ENCODE measurements at regions not wholly inside any gene's neighbourhood (a gene's known extent, or its start where the extent isn't known, plus 50 kb on each side); places are given as distances from the start of the nearest gene placed in this dataset.

DNA sequence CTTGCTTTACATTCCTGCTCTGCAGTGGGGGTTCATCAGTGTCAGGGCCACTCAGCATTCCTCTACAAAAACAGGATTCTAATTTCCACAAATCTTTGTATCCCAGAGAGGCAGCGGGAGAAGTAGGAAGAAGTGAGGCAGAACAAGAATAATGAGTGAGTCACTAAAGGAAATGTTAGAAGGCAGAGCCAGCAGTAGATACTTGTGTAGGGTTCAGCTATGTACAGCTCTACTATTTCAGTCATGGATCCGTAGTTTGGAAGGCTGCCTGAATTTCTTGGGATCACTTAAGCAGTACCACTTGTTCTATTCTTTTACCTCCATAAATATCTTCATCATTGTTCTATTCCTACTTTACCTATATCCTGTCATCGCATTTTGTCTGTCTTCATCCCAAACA lies 246.3 kb upstream of the TLE4 start:
- no peak for ATAC-seq
- Histone ChIP-seq H3K4me1 (ENCODE audit: control insufficient read depth, insufficient read depth, low read length) (no peaks in the 10 kb centered on the region), H3K9me3 (ENCODE audit: control insufficient read depth, low read length) (no peaks in the 10 kb centered on the region), H3K4me3 (ENCODE audit: low read length) (no peak overlapping the region), H3K27ac (ENCODE audit: low read length) (no peak overlapping the region), H3K27me3 (ENCODE audit: control insufficient read depth, insufficient read depth) (no peaks in the 10 kb centered on the region)
- DNase-seq, result no peak
- WGBS, result 75% methylated on average over 3 of the region's 3 CpGs
- intact Hi-C loops (cut with DNase I), result no loop called here

DNA sequence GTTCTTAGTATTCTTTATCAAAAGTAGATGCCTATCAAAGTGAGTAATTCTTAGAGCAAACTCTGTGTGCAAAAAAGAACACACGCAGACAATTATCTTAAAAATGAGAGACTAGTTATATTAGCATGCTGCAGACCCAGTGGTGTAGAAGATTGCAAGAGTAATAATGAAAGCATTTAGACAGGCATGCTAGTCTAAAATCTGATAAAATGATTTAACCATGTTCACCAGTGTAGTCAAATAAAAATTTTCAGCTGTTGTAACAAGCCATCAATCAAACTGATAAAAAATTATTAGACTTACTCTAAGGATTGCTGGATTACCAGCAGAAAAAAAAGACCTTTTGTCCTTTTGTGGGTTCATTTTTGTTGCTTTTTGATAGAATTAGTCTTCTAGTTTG lies 241.9 kb upstream of the TLE4 start:
- intact Hi-C loops (cut with DNase I), result no loop called here
- Histone ChIP-seq H3K4me3 (ENCODE audit: low read length) (no peak overlapping the region), H3K4me1 (ENCODE audit: control insufficient read depth, insufficient read depth, low read length) (no peaks in the 10 kb centered on the region), H3K27me3 (ENCODE audit: control insufficient read depth, insufficient read depth) (no peaks in the 10 kb centered on the region), H3K27ac (ENCODE audit: low read length) (no peak overlapping the region), H3K9me3 (ENCODE audit: control insufficient read depth, low read length) (no peaks in the 10 kb centered on the region)
- 74% methylated on average over 1 of the region's 1 CpG for WGBS
- DNase-seq (no peak), ATAC-seq (no peak)

DNA sequence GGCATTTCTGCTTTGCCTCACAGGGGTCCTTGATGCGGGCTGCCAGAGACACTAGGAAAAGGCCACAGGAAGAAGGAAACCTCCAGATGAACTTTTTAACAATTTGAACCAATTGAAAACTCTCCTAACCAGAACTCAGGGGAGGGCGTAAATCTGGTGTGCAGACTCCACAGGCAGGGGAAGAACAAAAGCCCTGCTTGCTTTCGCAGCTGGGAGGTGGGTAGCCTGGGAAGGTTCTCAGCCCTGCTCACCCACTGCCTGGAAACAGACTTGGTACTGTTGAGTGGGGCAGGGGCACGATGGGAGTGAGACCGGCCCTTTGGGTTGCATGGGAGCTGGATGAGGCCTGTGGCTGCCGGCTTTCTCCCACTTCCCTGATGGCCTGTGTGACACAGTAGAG lies 237.8 kb upstream of the TLE4 start:
- 92% methylated on average over 6 of the region's 6 CpGs for WGBS
- H3K4me1 ChIP-seq (ENCODE audit: control insufficient read depth, insufficient read depth, low read length), result no peaks in the 10 kb centered on the region
- DNase-seq (no peak), ATAC-seq (no peak)
- intact Hi-C loops (cut with DNase I), result no loop called here
- H3K4me3 ChIP-seq (ENCODE audit: low read length), result no peak overlapping the region
- H3K27ac ChIP-seq (ENCODE audit: low read length), result no peak overlapping the region
- peaks cover 2% of the 10 kb centered on the region for H3K9me3 ChIP-seq (ENCODE audit: control insufficient read depth, low read length)
- H3K27me3 ChIP-seq (ENCODE audit: control insufficient read depth, insufficient read depth), result no peaks in the 10 kb centered on the region

DNA sequence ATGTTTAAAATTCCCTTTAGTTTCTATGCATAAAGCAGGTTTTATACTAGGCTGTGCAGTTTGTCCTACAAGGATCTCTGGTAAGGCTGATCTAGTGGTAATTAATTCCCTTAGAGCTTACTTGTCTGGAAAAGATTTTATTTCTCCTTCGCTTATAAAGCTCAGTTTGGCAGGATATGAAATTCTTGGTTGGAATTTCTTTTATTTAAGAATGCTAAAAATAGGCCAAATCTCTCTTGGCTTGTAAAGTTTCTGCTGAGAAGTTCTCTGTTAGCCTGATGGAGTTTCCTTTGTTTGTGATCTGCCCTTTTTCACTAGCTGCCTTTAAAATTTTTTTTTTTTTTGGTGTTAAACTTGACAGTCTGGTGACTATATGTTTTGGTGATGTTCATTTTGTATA lies 237.1 kb upstream of the TLE4 start:
- WGBS, result 71% methylated on average over 1 of the region's 1 CpG
- Histone ChIP-seq H3K27me3 (ENCODE audit: control insufficient read depth, insufficient read depth) (no peaks in the 10 kb centered on the region), H3K4me3 (ENCODE audit: low read length) (no peak overlapping the region), H3K27ac (ENCODE audit: low read length) (no peak overlapping the region), H3K9me3 (ENCODE audit: control insufficient read depth, low read length) (peaks cover 2% of the 10 kb centered on the region), H3K4me1 (ENCODE audit: control insufficient read depth, insufficient read depth, low read length) (no peaks in the 10 kb centered on the region)
- intact Hi-C loops (cut with DNase I), result no loop called here
- no peak for DNase-seq
- ATAC-seq, result no peak

DNA sequence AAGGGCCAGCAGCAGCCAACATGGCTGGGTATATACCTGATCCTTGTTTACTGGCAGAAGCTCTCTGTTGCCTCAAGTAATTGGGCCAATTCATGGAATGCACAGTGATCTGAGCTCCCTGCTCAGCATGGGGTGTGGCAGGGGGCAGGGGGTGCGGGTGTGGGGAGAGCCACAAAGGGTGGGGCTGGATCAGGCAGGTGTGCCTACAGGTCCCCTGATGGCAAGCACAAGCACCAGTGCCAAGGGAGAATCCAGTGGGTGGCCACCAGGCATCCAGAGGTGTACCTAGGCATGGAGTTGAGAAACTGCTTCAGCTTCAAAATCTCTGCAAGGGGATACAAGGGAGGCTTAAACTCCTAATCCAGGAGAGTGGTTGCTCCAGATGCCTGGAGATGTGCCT lies 235.8 kb upstream of the TLE4 start:
- H3K9me3 ChIP-seq (ENCODE audit: control insufficient read depth, low read length), result peaks cover 2% of the 10 kb centered on the region
- no peaks in the 10 kb centered on the region for H3K4me1 ChIP-seq (ENCODE audit: control insufficient read depth, insufficient read depth, low read length)
- no peak overlapping the region for H3K27ac ChIP-seq (ENCODE audit: low read length)
- intact Hi-C loops (cut with DNase I), result no loop called here
- WGBS, result 90% methylated on average over 1 of the region's 1 CpG
- DNase-seq, result no peak
- no peak for ATAC-seq
- no peaks in the 10 kb centered on the region for H3K27me3 ChIP-seq (ENCODE audit: control insufficient read depth, insufficient read depth)
- no peak overlapping the region for H3K4me3 ChIP-seq (ENCODE audit: low read length)

DNA sequence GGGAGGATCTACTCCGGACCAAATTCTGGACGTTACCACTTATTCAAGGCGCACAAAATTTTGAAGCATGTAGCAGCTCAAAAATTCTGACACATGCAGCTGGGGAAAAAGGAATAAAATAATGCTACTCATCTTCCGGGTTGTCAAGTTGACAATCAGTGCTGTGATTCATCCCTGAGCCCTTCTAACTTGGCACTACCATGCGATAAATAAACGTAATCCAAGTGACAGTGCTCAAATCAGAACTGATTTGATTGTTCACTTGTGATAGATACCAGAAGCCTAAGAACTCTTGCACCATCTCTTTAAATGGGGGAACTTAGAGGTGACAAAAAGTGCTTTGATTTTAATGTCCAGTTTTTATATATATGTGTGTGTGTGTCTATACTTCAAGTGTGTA lies 230.2 kb upstream of the TLE4 start:
- DNase-seq (no peak), ATAC-seq (no peak)
- peaks cover 2% of the 10 kb centered on the region for H3K9me3 ChIP-seq (ENCODE audit: control insufficient read depth, low read length)
- no peak overlapping the region for H3K4me3 ChIP-seq (ENCODE audit: low read length)
- H3K4me1 ChIP-seq (ENCODE audit: control insufficient read depth, insufficient read depth, low read length), result no peaks in the 10 kb centered on the region
- intact Hi-C loops (cut with DNase I), result no loop called here
- WGBS, result 84% methylated on average over 6 of the region's 6 CpGs
- no peaks in the 10 kb centered on the region for H3K27me3 ChIP-seq (ENCODE audit: control insufficient read depth, insufficient read depth)
- no peak overlapping the region for H3K27ac ChIP-seq (ENCODE audit: low read length)

DNA sequence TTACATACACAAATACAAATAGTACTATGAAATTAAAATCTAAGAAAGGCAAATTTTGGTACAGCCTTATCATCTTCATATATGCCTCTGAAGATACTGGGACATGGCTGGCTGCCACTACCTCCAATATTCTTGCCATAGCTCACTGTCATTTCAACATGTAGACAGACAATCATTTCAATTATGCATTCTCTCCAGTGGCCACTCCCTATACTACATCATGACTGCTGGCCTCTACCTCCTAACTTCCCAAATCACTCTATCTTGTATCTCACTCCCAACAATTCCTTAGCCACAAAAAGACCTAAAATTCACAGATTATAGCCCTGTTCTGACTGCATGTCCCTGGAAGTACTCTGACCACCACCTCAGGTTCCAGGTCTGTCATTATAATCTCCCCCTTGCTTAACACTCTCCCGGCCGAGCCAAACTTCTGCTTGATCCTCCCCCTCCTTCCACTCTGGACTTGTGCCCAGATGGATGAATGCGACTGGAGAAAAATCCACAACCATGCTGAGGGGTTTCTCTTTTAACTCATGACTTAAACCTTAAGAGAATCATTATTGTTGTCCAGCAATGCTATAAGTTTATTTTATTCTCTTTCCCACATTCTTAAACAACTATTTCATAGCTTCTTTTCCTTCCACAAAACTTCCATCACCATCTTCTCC lies 225.3 kb upstream of the TLE4 start:
- WGBS, result 18% methylated on average over 3 of the region's 3 CpGs
- Histone ChIP-seq H3K27ac (ENCODE audit: low read length) (no peak overlapping the region), H3K27me3 (ENCODE audit: control insufficient read depth, insufficient read depth) (no peaks in the 10 kb centered on the region), H3K4me3 (ENCODE audit: low read length) (no peak overlapping the region), H3K9me3 (ENCODE audit: control insufficient read depth, low read length) (no peaks in the 10 kb centered on the region), H3K4me1 (ENCODE audit: control insufficient read depth, insufficient read depth, low read length) (no peaks in the 10 kb centered on the region)
- ATAC-seq (no peak), DNase-seq (no peak)
- intact Hi-C loops (cut with DNase I), result no loop called here

DNA sequence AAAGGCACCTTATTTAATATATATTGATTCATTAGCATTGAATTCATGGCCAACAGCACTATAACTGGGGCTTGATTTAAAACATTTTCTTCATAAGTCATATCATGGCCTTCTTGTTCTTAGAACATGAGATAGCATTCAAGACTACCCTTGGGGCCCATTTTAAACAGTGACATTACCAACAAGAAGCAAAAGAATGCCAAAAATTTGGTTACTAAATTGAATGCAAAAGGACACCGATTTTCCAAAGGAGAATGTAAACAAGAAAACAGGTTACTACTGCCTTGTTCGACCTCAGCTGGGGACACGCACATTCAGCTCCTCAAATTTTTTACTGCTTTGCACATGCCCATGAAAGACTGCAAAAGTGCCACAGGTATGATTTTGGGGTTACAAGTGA lies 219.4 kb upstream of the TLE4 start:
- no peaks in the 10 kb centered on the region for H3K9me3 ChIP-seq (ENCODE audit: control insufficient read depth, low read length)
- no peak overlapping the region for H3K4me3 ChIP-seq (ENCODE audit: low read length)
- H3K27me3 ChIP-seq (ENCODE audit: control insufficient read depth, insufficient read depth), result no peaks in the 10 kb centered on the region
- ATAC-seq, result no peak
- H3K27ac ChIP-seq (ENCODE audit: low read length), result no peak overlapping the region
- no peaks in the 10 kb centered on the region for H3K4me1 ChIP-seq (ENCODE audit: control insufficient read depth, insufficient read depth, low read length)
- 69% methylated on average over 3 of the region's 3 CpGs for WGBS
- no peak for DNase-seq
- intact Hi-C loops (cut with DNase I), result no loop called here

DNA sequence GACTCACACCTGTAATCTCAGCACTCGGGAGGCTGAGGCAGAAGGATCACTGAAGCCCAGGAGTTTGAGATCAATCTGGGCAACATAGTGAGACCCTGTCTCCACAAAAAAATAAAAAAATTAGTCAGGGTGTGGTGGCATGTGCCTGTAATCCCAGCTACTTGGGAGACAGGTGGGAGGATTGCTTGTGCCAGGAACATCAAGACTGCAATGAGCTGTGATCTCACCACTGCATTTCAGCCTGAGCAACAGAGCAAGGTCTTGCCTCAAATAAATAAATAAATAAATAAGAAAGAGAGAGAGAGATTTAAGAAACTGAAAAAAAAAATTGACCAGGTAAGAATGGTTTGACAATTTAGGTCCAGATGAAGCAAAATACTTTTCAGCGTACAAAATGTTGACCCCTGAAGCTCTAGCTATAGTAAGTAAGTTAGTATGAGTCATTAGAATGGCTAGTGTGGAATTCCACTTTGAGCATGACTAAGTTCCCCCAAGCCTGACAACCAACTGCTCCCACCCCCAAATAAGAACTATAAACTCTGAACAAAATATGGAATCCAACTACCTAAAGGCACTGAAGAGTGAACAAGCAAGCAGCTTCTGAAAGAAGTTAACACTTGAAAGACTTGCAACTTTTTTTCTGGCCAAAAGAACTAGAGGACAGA lies 217.8 kb upstream of the TLE4 start:
- no peak for DNase-seq
- H3K4me3 ChIP-seq (ENCODE audit: low read length), result no peak overlapping the region
- no peak for ATAC-seq
- H3K4me1 ChIP-seq (ENCODE audit: control insufficient read depth, insufficient read depth, low read length), result no peaks in the 10 kb centered on the region
- H3K27me3 ChIP-seq (ENCODE audit: control insufficient read depth, insufficient read depth), result no peaks in the 10 kb centered on the region
- WGBS, result 88% methylated on average over 2 of the region's 2 CpGs
- intact Hi-C loops (cut with DNase I), result no loop called here
- H3K27ac ChIP-seq (ENCODE audit: low read length), result no peak overlapping the region
- no peaks in the 10 kb centered on the region for H3K9me3 ChIP-seq (ENCODE audit: control insufficient read depth, low read length)

DNA sequence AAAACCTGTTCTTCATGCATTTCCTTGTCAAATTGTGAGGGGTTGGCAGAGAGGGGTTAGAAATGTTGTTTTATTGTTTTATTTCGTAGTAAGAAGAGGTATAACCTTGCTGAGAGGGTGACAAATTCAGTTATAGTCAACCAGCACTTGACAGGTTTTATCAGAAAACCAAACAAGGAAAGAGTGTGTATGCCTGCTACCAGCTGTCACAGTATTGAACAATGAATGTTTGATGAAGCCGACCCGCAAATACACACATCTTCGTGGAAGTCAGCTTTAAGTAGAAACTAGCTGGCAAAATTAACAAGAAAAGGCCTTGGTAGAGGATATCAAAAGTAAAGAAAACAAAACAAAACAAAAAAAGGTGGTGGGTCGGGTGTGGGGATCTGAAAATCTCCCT lies 214.6 kb upstream of the TLE4 start:
- ATAC-seq, result no peak
- no peaks in the 10 kb centered on the region for H3K4me1 ChIP-seq (ENCODE audit: control insufficient read depth, insufficient read depth, low read length)
- H3K27me3 ChIP-seq (ENCODE audit: control insufficient read depth, insufficient read depth), result no peaks in the 10 kb centered on the region
- no peaks in the 10 kb centered on the region for H3K9me3 ChIP-seq (ENCODE audit: control insufficient read depth, low read length)
- no peak overlapping the region for H3K27ac ChIP-seq (ENCODE audit: low read length)
- intact Hi-C loops (cut with DNase I), result no loop called here
- H3K4me3 ChIP-seq (ENCODE audit: low read length), result no peak overlapping the region
- no peak for DNase-seq
- WGBS, result 63% methylated on average over 5 of the region's 5 CpGs

DNA sequence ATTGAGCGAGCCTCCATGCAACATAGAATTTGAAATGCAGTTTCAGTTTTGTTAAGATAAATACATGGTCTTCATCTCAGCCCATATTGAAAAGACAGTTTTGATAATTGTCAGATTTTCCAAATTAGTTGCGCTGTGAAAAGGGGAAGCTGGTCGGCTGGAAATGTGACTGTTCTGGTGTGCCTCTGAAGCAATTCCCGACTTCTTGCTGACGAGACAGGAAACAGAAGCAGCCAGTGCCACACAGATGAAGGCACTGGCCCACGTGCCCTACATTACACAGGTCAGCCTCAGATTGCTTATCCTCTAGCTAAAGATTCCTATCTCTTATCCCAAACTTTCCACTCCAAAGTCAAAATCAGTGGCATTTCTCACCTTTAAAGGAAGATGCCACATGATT lies 214.1 kb upstream of the TLE4 start:
- peak; percentile 15 to 57 (median 32) for DNase-seq
- H3K9me3 ChIP-seq (ENCODE audit: control insufficient read depth, low read length), result no peaks in the 10 kb centered on the region
- no peaks in the 10 kb centered on the region for H3K27me3 ChIP-seq (ENCODE audit: control insufficient read depth, insufficient read depth)
- H3K4me1 ChIP-seq (ENCODE audit: control insufficient read depth, insufficient read depth, low read length), result no peaks in the 10 kb centered on the region
- 46% methylated on average over 6 of the region's 6 CpGs for WGBS
- H3K4me3 ChIP-seq (ENCODE audit: low read length), result no peak overlapping the region
- ATAC-seq, result no peak
- no peak overlapping the region for H3K27ac ChIP-seq (ENCODE audit: low read length)
- intact Hi-C loops (cut with DNase I), result no loop called here
